SK-N-SH treated with all-trans-retinoic acid at 6 μM for 48 hours (cell line): ENCODE measurements at regions not wholly inside any gene's neighbourhood (a gene's known extent, or its start where the extent isn't known, plus 50 kb on each side); places are given as distances from the start of the nearest gene placed in this dataset.

Experiments used
- BACH2 ChIP-seq: fragments of 250-450 bp; sonication (Bioruptor Pico); IDR thresholded peaks from 2 replicates; pipeline ENCODE4 v1.9.0; 2021; ENCODE audit warnings: mild to moderate bottlenecking, borderline replicate concordance
- CREB5 ChIP-seq: fragments of 250-450 bp; sonication (Bioruptor Pico); IDR thresholded peaks from 2 replicates; pipeline ENCODE4 v1.5.1; 2020; ENCODE audit warnings: low read depth, mild to moderate bottlenecking, moderate library complexity
- CSDC2 ChIP-seq: fragments of 250-450 bp; sonication (Bioruptor Pico); IDR thresholded peaks from 2 replicates; pipeline ENCODE4 v1.5.0; 2020; ENCODE audit warnings: mild to moderate bottlenecking, moderate library complexity
- ESRRG ChIP-seq: fragments of 250-450 bp; sonication (Bioruptor Pico); IDR thresholded peaks from 2 replicates; pipeline ENCODE4 v1.6.1; 2021; ENCODE audit warnings: mild to moderate bottlenecking
- ISL1 ChIP-seq: fragments of 250-450 bp; sonication (Bioruptor Pico); IDR thresholded peaks from 2 replicates; pipeline ENCODE4 v2.1.2; 2022; ENCODE audit warnings: mild to moderate bottlenecking, moderate library complexity
- PATZ1 ChIP-seq: fragments of 250-450 bp; sonication (Bioruptor Pico); IDR thresholded peaks from 2 replicates; pipeline ENCODE4 v1.8.0; 2020; ENCODE audit warnings: mild to moderate bottlenecking, moderate library complexity, borderline replicate concordance
- RARB ChIP-seq: fragments of 250-450 bp; sonication (Bioruptor Pico); IDR thresholded peaks from 2 replicates; pipeline ENCODE4 v1.8.0; 2021; ENCODE audit warnings: mild to moderate bottlenecking, moderate library complexity
- TCF4 ChIP-seq: fragments of 250-450 bp; sonication (Bioruptor Pico); IDR thresholded peaks from 2 replicates; pipeline ENCODE4 v1.8.0; 2021; ENCODE audit warnings: mild to moderate bottlenecking, moderate library complexity, borderline replicate concordance
- TOX ChIP-seq: fragments of 250-450 bp; sonication (Bioruptor Pico); IDR thresholded peaks from 2 replicates; pipeline ENCODE4 v1.8.0; 2021; ENCODE audit warnings: mild to moderate bottlenecking, moderate library complexity, borderline replicate concordance
- ZC3H10 ChIP-seq: fragments of 250-450 bp; sonication (Bioruptor Pico); IDR thresholded peaks from 2 replicates; pipeline ENCODE4 v1.5.1; 2021; ENCODE audit warnings: mild to moderate bottlenecking, moderate library complexity
- ZFP3 ChIP-seq: fragments of 250-450 bp; sonication (Bioruptor Pico); IDR thresholded peaks from 2 replicates; pipeline ENCODE4 v1.5.0; 2020; ENCODE audit warnings: mild to moderate bottlenecking, moderate library complexity
- ZNF565 ChIP-seq: fragments of 450-650 bp; formaldehyde crosslinking; conservative IDR thresholded peaks from 2 replicates; pipeline ENCODE4 v1.5.0; 2020; ENCODE audit warnings: low read depth, mild to moderate bottlenecking, moderate library complexity
- ZNF70 ChIP-seq: fragments of 450-650 bp; formaldehyde crosslinking; IDR thresholded peaks from 2 replicates; pipeline ENCODE4 v1.5.0; 2020; ENCODE audit warnings: mild to moderate bottlenecking, moderate library complexity

- no peak for TF ChIP-seq TCF4 (CRISPR knock-in tag)
- no peak for TF ChIP-seq ZFP3
- no peak for TF ChIP-seq ZNF70 (CRISPR knock-in tag)
- no peak for TF ChIP-seq ESRRG (CRISPR knock-in tag)
- no peak for TF ChIP-seq TOX (CRISPR knock-in tag)
- no peak for TF ChIP-seq CREB5 (CRISPR knock-in tag)
- no peak for TF ChIP-seq RARB (CRISPR knock-in tag)
- no peak for TF ChIP-seq PATZ1 (CRISPR knock-in tag)
- TF ChIP-seq ZNF565, result no peak
- TF ChIP-seq ISL1 (CRISPR knock-in tag), result no peak
- TF ChIP-seq BACH2, result no peak
- TF ChIP-seq ZC3H10 (CRISPR knock-in tag), result no peak
- TF ChIP-seq CSDC2 (CRISPR knock-in tag), result no peak
Measured at GRCh38 chr13:81929988-81930387, 1589.1 kb upstream of the SPRY2 start.
